HEK293 (cell line): ENCODE measurements at regions not wholly inside any gene's neighbourhood (a gene's known extent, or its start where the extent isn't known, plus 50 kb on each side); places are given as distances from the start of the nearest gene placed in this dataset.
A peak's percentile ranks its signal among the peaks of the same experiment; 100 is the strongest.

Experiments used
- CTCF ChIA-PET: fragments of 350-600 bp; formaldehyde crosslinking; extraction: SDS; loops from one replicate; lab custom pipeline; 2021; ENCODE audit warnings: antibody characterized with exemption; lab: Yijun Ruan, JAX
- POLR2A ChIA-PET: fragments of 300-600 bp; formaldehyde crosslinking; extraction: SDS; loops from one replicate; lab custom pipeline; 2020; ENCODE audit warnings: antibody characterized with exemption, inconsistent platforms; lab: Yijun Ruan, JAX
- H3K27ac ChIP-seq: fragments of 200-500 bp; sonication (Bioruptor generic); 2 replicates; pipeline ENCODE4 v1.5.1; 2014; ENCODE audit warnings: low read depth, low read length, control low read depth, inconsistent platforms; ENCODE audit errors: extremely low read depth
- H3K36me3 ChIP-seq, 2 experiments: fragments of 200-500 bp in 1 of 2; sonication (Bioruptor generic) in 1 of 2; 1 replicate in 1 of 2; 2 replicates in 1 of 2; pipeline ENCODE4 v1.5.1; 2014 to 2017; ENCODE audit warnings: inconsistent platforms in 2 of 2, low read length in 2 of 2; ENCODE audit not compliant: control insufficient read depth in 2 of 2, insufficient read depth in 1 of 2
- H3K4me1 ChIP-seq: fragments of 200-500 bp; sonication (Bioruptor generic); 2 replicates; pipeline ENCODE4 v1.5.1; 2014; ENCODE audit warnings: mild to moderate bottlenecking, low read length, inconsistent platforms; ENCODE audit not compliant: control insufficient read depth, insufficient read depth
- H3K4me3 ChIP-seq: 2 replicates; pipeline ENCODE4 v1.5.1; 2011; ENCODE audit warnings: low read depth, mild to moderate bottlenecking, control low read depth, low read length, moderate library complexity
- H3K9me3 ChIP-seq: fragments of 200-500 bp; sonication (Bioruptor generic); 2 replicates; pipeline ENCODE4 v1.5.1; 2014; ENCODE audit warnings: low read depth, low read length, inconsistent platforms; ENCODE audit not compliant: control insufficient read depth, insufficient read depth
- BCL11A ChIP-seq: fragments of 450-650 bp; formaldehyde crosslinking; IDR thresholded peaks from 2 replicates; pipeline ENCODE4 v1.5.1; 2016; ENCODE audit warnings: low read depth, missing biosample characterization, missing genetic modification characterization
- BCL6B ChIP-seq: fragments of 450-650 bp; formaldehyde crosslinking; IDR thresholded peaks from 2 replicates; pipeline ENCODE4 v1.5.1; 2017; ENCODE audit warnings: missing biosample characterization, missing genetic modification characterization
- GLIS1 ChIP-seq: fragments of 450-650 bp; formaldehyde crosslinking; IDR thresholded peaks from 2 replicates; pipeline ENCODE4 v1.5.1; 2016; ENCODE audit warnings: missing biosample characterization, missing genetic modification characterization
- GLIS2 ChIP-seq: fragments of 450-650 bp; formaldehyde crosslinking; IDR thresholded peaks from 2 replicates; pipeline ENCODE4 v1.5.1; 2016; ENCODE audit warnings: missing biosample characterization, missing genetic modification characterization
- MZF1 ChIP-seq: fragments of 450-650 bp; formaldehyde crosslinking; IDR thresholded peaks from 2 replicates; pipeline ENCODE4 v1.5.1; 2017; ENCODE audit warnings: missing biosample characterization, missing genetic modification characterization, borderline replicate concordance
- TSHZ1 ChIP-seq: fragments of 450-650 bp; formaldehyde crosslinking; IDR thresholded peaks from 2 replicates; pipeline ENCODE4 v1.5.1; 2016; ENCODE audit warnings: missing biosample characterization, missing genetic modification characterization, borderline replicate concordance
- YY1 ChIP-seq: fragments of 450-650 bp; formaldehyde crosslinking; IDR thresholded peaks from 2 replicates; pipeline ENCODE4 v1.5.1; 2018; ENCODE audit warnings: missing biosample characterization, missing genetic modification characterization
- ZBTB10 ChIP-seq: fragments of 450-650 bp; formaldehyde crosslinking; IDR thresholded peaks from 2 replicates; pipeline ENCODE4 v1.5.1; 2016; ENCODE audit warnings: missing biosample characterization, missing genetic modification characterization
- ZBTB49 ChIP-seq: fragments of 450-650 bp; formaldehyde crosslinking; IDR thresholded peaks from 2 replicates; pipeline ENCODE4 v1.5.1; 2016; ENCODE audit warnings: missing biosample characterization, missing genetic modification characterization, low read depth
- ZIC2 ChIP-seq: fragments of 450-650 bp; formaldehyde crosslinking; IDR thresholded peaks from 2 replicates; pipeline ENCODE4 v1.5.1; 2016; ENCODE audit warnings: missing biosample characterization, missing genetic modification characterization
- ZNF16 ChIP-seq: fragments of 450-650 bp; formaldehyde crosslinking; IDR thresholded peaks from 2 replicates; pipeline ENCODE4 v1.5.1; 2016; ENCODE audit warnings: low read depth, missing biosample characterization, missing genetic modification characterization
- ZNF211 ChIP-seq: fragments of 450-650 bp; formaldehyde crosslinking; IDR thresholded peaks from 2 replicates; pipeline ENCODE4 v1.5.1; 2016; ENCODE audit warnings: low read depth, missing biosample characterization, missing genetic modification characterization
- ZNF354C ChIP-seq: fragments of 450-650 bp; formaldehyde crosslinking; IDR thresholded peaks from 2 replicates; pipeline ENCODE4 v1.5.1; 2016; ENCODE audit warnings: missing biosample characterization, missing genetic modification characterization, low read depth, borderline replicate concordance
- ZNF37A ChIP-seq: fragments of 450-650 bp; IDR thresholded peaks from 2 replicates; pipeline ENCODE4 v1.5.1; 2018; ENCODE audit warnings: missing biosample characterization, missing genetic modification characterization
- ZNF391 ChIP-seq: fragments of 450-650 bp; formaldehyde crosslinking; IDR thresholded peaks from 2 replicates; pipeline ENCODE4 v1.5.1; 2016; ENCODE audit warnings: low read depth, missing biosample characterization, missing genetic modification characterization, borderline replicate concordance
- ZNF48 ChIP-seq: fragments of 450-650 bp; formaldehyde crosslinking; IDR thresholded peaks from 2 replicates; pipeline ENCODE4 v1.5.1; 2016; ENCODE audit warnings: missing biosample characterization, missing genetic modification characterization
- ZNF514 ChIP-seq: fragments of 450-650 bp; formaldehyde crosslinking; IDR thresholded peaks from 2 replicates; pipeline ENCODE4 v1.5.1; 2016; ENCODE audit warnings: missing biosample characterization, missing genetic modification characterization
- ZNF555 ChIP-seq: fragments of 450-650 bp; formaldehyde crosslinking; conservative IDR thresholded peaks from 2 replicates; pipeline ENCODE4 v1.5.1; 2017; ENCODE audit warnings: missing biosample characterization, mild to moderate bottlenecking, missing genetic modification characterization, inconsistent platforms
- ZNF670 ChIP-seq: fragments of 450-650 bp; formaldehyde crosslinking; IDR thresholded peaks from 2 replicates; pipeline ENCODE4 v1.5.1; 2016; ENCODE audit warnings: missing biosample characterization, missing genetic modification characterization, low read depth
- ZNF704 ChIP-seq: fragments of 450-650 bp; formaldehyde crosslinking; IDR thresholded peaks from 2 replicates; pipeline ENCODE4 v1.5.1; 2016; ENCODE audit warnings: missing biosample characterization, missing genetic modification characterization
- ZSCAN18 ChIP-seq: fragments of 450-650 bp; formaldehyde crosslinking; IDR thresholded peaks from 2 replicates; pipeline ENCODE4 v1.5.1; 2016; ENCODE audit warnings: missing biosample characterization, missing genetic modification characterization

- H3K4me1 ChIP-seq: no peaks in the 10 kb centered on the region
- ChIA-PET POLR2A (no interaction called here), CTCF (no interaction called here)
- H3K27ac ChIP-seq: no peak overlapping the region
- H3K9me3 ChIP-seq: no peaks in the 10 kb centered on the region
- no peak overlapping the region for H3K4me3 ChIP-seq
- no peaks in the 10 kb centered on the region for H3K36me3 ChIP-seq
- TF ChIP-seq GLIS1 (tag by site-specific recombination): peak; percentile 38
- TF ChIP-seq ZIC2: peak; percentile 81
- no peak for TF ChIP-seq ZSCAN18 (tag by site-specific recombination)
- TF ChIP-seq, all 188 proteins: peak for 2
These were observed 199.8 kb downstream of the MIAT start for GRCh38 chr22:26857169-26857568.

- H3K36me3 ChIP-seq: no peaks in the 10 kb centered on the region
- H3K9me3 ChIP-seq: no peaks in the 10 kb centered on the region
- H3K4me3 ChIP-seq: no peak overlapping the region
- ChIA-PET CTCF (interaction anchor here (0.8 kb wide), 1 partner anchor 52 kb away, joined by 6 read pairs; no protein-coding TSS in a partner anchor), POLR2A (no interaction called here)
- no peaks in the 10 kb centered on the region for H3K4me1 ChIP-seq
- TF ChIP-seq ZNF514 (tag by site-specific recombination) (no peak), GLIS1 (tag by site-specific recombination) (no peak), GLIS2 (tag by site-specific recombination) (no peak), MZF1 (no peak), ZNF555 (tag by site-specific recombination) (no peak), ZNF48 (tag by site-specific recombination) (no peak), ZNF37A (tag by site-specific recombination) (no peak), BCL11A (tag by site-specific recombination) (no peak), BCL6B (no peak), YY1 (no peak), ZIC2 (no peak), ZNF211 (tag by site-specific recombination) (no peak), TSHZ1 (tag by site-specific recombination) (no peak), ZNF391 (tag by site-specific recombination) (no peak), ZNF16 (tag by site-specific recombination) (no peak), ZNF354C (tag by site-specific recombination) (no peak), ZNF670 (tag by site-specific recombination) (no peak), ZBTB49 (tag by site-specific recombination) (no peak), ZNF704 (tag by site-specific recombination) (no peak), ZBTB10 (tag by site-specific recombination) (no peak)
- H3K27ac ChIP-seq: no peak overlapping the region
These were observed 202.9 kb downstream of the MIAT start for GRCh38 chr22:26860301-26860700.
